Fibroblast of lung (primary cell): ENCODE measurements at regions not wholly inside any gene's neighbourhood (a gene's known extent, or its start where the extent isn't known, plus 50 kb on each side); places are given as distances from the start of the nearest gene placed in this dataset.
A peak's percentile ranks its signal among the peaks of the same experiment; 100 is the strongest.

Source experiments
- DNase-seq, 2 donors: peaks; one replicate each; pipeline versions ENCODE4 v3.0.0 to v3.0.0-alpha.2; 2010; ENCODE audit warnings: low read depth in 2 of 2
- H2AFZ ChIP-seq: 2 replicates; pipeline ENCODE4 v1.5.1; 2012; ENCODE audit warnings: low read length, control low read depth, inconsistent platforms
- H3K27ac ChIP-seq: 2 replicates; pipeline ENCODE4 v1.5.1; 2011; ENCODE audit warnings: low read length, control low read depth; ENCODE audit not compliant: insufficient read depth
- H3K27me3 ChIP-seq: 2 replicates; pipeline ENCODE4 v1.5.1; 2011; ENCODE audit warnings: mild to moderate bottlenecking, low read length; ENCODE audit not compliant: control insufficient read depth, insufficient read depth
- H3K36me3 ChIP-seq: 2 replicates; pipeline ENCODE4 v1.5.1; 2011; ENCODE audit warnings: low read length; ENCODE audit not compliant: control insufficient read depth, insufficient read depth
- H3K4me1 ChIP-seq: 2 replicates; pipeline ENCODE4 v1.5.1; 2011; ENCODE audit warnings: low read length; ENCODE audit not compliant: control insufficient read depth, insufficient read depth; ENCODE audit errors: extremely low read depth
- H3K4me2 ChIP-seq: 2 replicates; pipeline ENCODE4 v1.5.1; 2011; ENCODE audit warnings: low read length, control low read depth; ENCODE audit not compliant: insufficient read depth; ENCODE audit errors: extremely low read depth
- H3K4me3 ChIP-seq, 4 experiments: fragments of 200-600 bp in 1 of 4; sonication (generic) in 1 of 4; replicated peaks in 1 of 4; 2 replicates each; pipeline ENCODE4 v1.5.1; 2011 to 2016; ENCODE audit warnings: low read length in 4 of 4, low read depth in 3 of 4, mild to moderate bottlenecking in 3 of 4, control low read depth in 2 of 4, inconsistent platforms in 1 of 4, mixed read lengths in 1 of 4; ENCODE audit not compliant: insufficient read depth in 1 of 4; ENCODE audit errors: control extremely low read depth in 1 of 4
- H3K79me2 ChIP-seq: 2 replicates; pipeline ENCODE4 v1.5.1; 2012; ENCODE audit warnings: mild to moderate bottlenecking, low read length, inconsistent platforms; ENCODE audit not compliant: control insufficient read depth, insufficient read depth
- H3K9ac ChIP-seq: 2 replicates; pipeline ENCODE4 v1.5.1; 2011; ENCODE audit warnings: mild to moderate bottlenecking, low read length, control low read depth; ENCODE audit not compliant: insufficient read depth
- H3K9me3 ChIP-seq: 2 replicates; pipeline ENCODE4 v1.5.1; 2012; ENCODE audit warnings: low read depth, low read length; ENCODE audit not compliant: control insufficient read depth, insufficient read depth
- H4K20me1 ChIP-seq: 2 replicates; pipeline ENCODE4 v1.5.1; 2011; ENCODE audit warnings: low read length; ENCODE audit not compliant: control insufficient read depth, insufficient read depth; ENCODE audit errors: extremely low read depth
- EZH2 ChIP-seq: IDR thresholded peaks from 2 replicates; pipeline ENCODE4 v1.5.1; 2012; ENCODE audit warnings: low read length, control low read depth, mild to moderate bottlenecking; ENCODE audit errors: missing control alignments
- TF ChIP-seq, protein P1 (sequence below), 2 donors: IDR thresholded peaks in 1 of 2; conservative IDR thresholded peaks in 1 of 2; 1 replicate in 1 of 2; 2 replicates in 1 of 2; pipeline ENCODE4 v1.5.1; 2011 to 2012; ENCODE audit warnings: low read length in 2 of 2, control low read depth in 1 of 2, inconsistent platforms in 1 of 2, low read depth in 1 of 2, mild to moderate bottlenecking in 1 of 2

GRCh38 chr2:12151716-12152115, 405.3 kb downstream of the LPIN1 start:
- Histone ChIP-seq H3K79me2 (no peaks in the 10 kb centered on the region), H3K27ac (no peak overlapping the region), H3K36me3 (no peaks in the 10 kb centered on the region), H3K4me1 (peaks cover 4% of the 10 kb centered on the region), H3K27me3 (no peaks in the 10 kb centered on the region), H3K9me3 (no peaks in the 10 kb centered on the region), H3K9ac (no peak overlapping the region), H4K20me1 (no peaks in the 10 kb centered on the region), H2AFZ (no peak overlapping the region), H3K4me2 (no peak overlapping the region), H3K4me3 (no peak overlapping the region)
- no peak for DNase-seq
- TF ChIP-seq, protein P1, sequence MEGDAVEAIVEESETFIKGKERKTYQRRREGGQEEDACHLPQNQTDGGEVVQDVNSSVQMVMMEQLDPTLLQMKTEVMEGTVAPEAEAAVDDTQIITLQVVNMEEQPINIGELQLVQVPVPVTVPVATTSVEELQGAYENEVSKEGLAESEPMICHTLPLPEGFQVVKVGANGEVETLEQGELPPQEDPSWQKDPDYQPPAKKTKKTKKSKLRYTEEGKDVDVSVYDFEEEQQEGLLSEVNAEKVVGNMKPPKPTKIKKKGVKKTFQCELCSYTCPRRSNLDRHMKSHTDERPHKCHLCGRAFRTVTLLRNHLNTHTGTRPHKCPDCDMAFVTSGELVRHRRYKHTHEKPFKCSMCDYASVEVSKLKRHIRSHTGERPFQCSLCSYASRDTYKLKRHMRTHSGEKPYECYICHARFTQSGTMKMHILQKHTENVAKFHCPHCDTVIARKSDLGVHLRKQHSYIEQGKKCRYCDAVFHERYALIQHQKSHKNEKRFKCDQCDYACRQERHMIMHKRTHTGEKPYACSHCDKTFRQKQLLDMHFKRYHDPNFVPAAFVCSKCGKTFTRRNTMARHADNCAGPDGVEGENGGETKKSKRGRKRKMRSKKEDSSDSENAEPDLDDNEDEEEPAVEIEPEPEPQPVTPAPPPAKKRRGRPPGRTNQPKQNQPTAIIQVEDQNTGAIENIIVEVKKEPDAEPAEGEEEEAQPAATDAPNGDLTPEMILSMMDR (conservative IDR thresholded peaks at IDR 0.05 in 1 of 2, IDR thresholded peaks at IDR 0.05 in 1 of 2; ENCODE audit: low read depth in 1 of 2, low read length in 2 of 2): no peak
- TF ChIP-seq EZH2: no peak

DNA sequence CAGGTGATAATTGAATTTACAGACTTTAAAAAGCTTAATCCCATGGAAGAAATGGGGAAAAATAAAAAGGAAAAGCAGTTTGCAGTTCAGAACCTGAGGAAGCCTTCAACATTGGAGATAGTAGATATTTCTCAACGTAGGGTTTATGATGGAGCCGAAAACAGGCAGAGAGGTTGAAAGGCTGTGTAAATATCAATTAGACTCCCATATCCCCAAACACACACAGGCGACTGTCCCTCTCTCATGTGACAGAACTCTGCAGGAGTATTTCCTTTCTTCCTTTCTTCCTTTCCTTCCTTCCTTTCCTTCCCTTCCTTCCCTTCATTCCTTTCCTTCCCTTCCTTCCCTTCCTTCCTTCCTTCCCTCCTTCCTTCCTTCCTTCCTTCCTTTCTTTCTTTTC, 406.5 kb downstream of the LPIN1 start:
- H3K27me3 ChIP-seq: no peaks in the 10 kb centered on the region
- no peaks in the 10 kb centered on the region for H4K20me1 ChIP-seq
- H3K27ac ChIP-seq: no peak overlapping the region

GRCh38 chr2:12155303-12156051, 409.0 kb downstream of the LPIN1 start:
- no peaks in the 10 kb centered on the region for H3K36me3 ChIP-seq
- no peak overlapping the region for H2AFZ ChIP-seq
- H3K4me3 ChIP-seq: no peak overlapping the region
- H3K27ac ChIP-seq: peak overlapping the region; percentile 22
- peak overlapping the region; percentile 38 for H3K4me2 ChIP-seq
- H3K4me1 ChIP-seq: peaks cover 4% of the 10 kb centered on the region
- no peaks in the 10 kb centered on the region for H3K79me2 ChIP-seq
- H3K27me3 ChIP-seq: no peaks in the 10 kb centered on the region
- peak; percentile 90 to 95 for DNase-seq
- no peak for TF ChIP-seq EZH2
- TF ChIP-seq, protein P1 (conservative IDR thresholded peaks at IDR 0.05 in 1 of 2, IDR thresholded peaks at IDR 0.05 in 1 of 2; ENCODE audit: low read depth in 1 of 2, low read length in 2 of 2): no peak
- no peaks in the 10 kb centered on the region for H4K20me1 ChIP-seq
- no peak overlapping the region for H3K9ac ChIP-seq
- no peaks in the 10 kb centered on the region for H3K9me3 ChIP-seq

More for the DNA sequence above, 406.5 kb downstream of the LPIN1 start:
- Histone ChIP-seq H3K4me1 (peaks cover 4% of the 10 kb centered on the region), H3K4me2 (no peak overlapping the region), H3K79me2 (no peaks in the 10 kb centered on the region), H3K36me3 (no peaks in the 10 kb centered on the region), H3K4me3 (no peak overlapping the region), H3K9me3 (no peaks in the 10 kb centered on the region), H3K9ac (no peak overlapping the region), H2AFZ (no peak overlapping the region)
- DNase-seq: no peak
- TF ChIP-seq, protein P1 (conservative IDR thresholded peaks at IDR 0.05 in 1 of 2, IDR thresholded peaks at IDR 0.05 in 1 of 2; ENCODE audit: low read depth in 1 of 2, low read length in 2 of 2): no peak
- TF ChIP-seq EZH2: no peak
